Liver (tissue), 8 donors: ENCODE measurements at regions not wholly inside any gene's neighbourhood (a gene's known extent, or its start where the extent isn't known, plus 50 kb on each side); places are given as distances from the start of the nearest gene placed in this dataset.

Source experiments
- DNase-seq: peaks from one replicate; pipeline ENCODE4 v3.0.0-alpha.2; 2017; ENCODE audit warnings: low spot score
- H3K27ac ChIP-seq, 2 donors: one replicate each; pipeline ENCODE4 v1.7.0; 2013; ENCODE audit warnings: inconsistent platforms in 2 of 2, low read length in 2 of 2, control low read depth in 1 of 2, low read depth in 1 of 2, mild to moderate bottlenecking in 1 of 2
- H3K27me3 ChIP-seq, 4 donors: one replicate each; pipeline versions ENCODE4 v1.6.1 to v1.7.0; 2013; ENCODE audit warnings: low read length in 3 of 4, inconsistent platforms in 1 of 4, mild to moderate bottlenecking in 1 of 4, moderate library complexity in 1 of 4; ENCODE audit not compliant: control insufficient read depth in 4 of 4, insufficient read depth in 4 of 4
- H3K36me3 ChIP-seq, 4 donors: one replicate each; pipeline versions ENCODE4 v1.6.1 to v1.7.0; 2013; ENCODE audit warnings: low read length in 3 of 4, mild to moderate bottlenecking in 3 of 4, low read depth in 1 of 4, moderate library complexity in 1 of 4; ENCODE audit not compliant: control insufficient read depth in 4 of 4, insufficient read depth in 3 of 4
- H3K4me1 ChIP-seq, 4 donors: one replicate each; pipeline versions ENCODE4 v1.6.1 to v1.7.0; 2013; ENCODE audit warnings: low read length in 3 of 4, mild to moderate bottlenecking in 3 of 4, moderate library complexity in 1 of 4; ENCODE audit not compliant: control insufficient read depth in 4 of 4, insufficient read depth in 4 of 4
- H3K4me3 ChIP-seq, 3 donors: one replicate each; pipeline versions ENCODE4 v1.6.1 to v1.7.0; 2013; ENCODE audit warnings: low read length in 3 of 3, control low read depth in 1 of 3, low read depth in 1 of 3, mild to moderate bottlenecking in 1 of 3
- H3K9ac ChIP-seq, 2 donors: one replicate each; pipeline ENCODE4 v1.7.0; 2013; ENCODE audit warnings: low read length in 2 of 2, mild to moderate bottlenecking in 2 of 2, moderate library complexity in 2 of 2, control low read depth in 1 of 2, low read depth in 1 of 2
- H3K9me3 ChIP-seq, 4 donors: one replicate each; pipeline versions ENCODE4 v1.6.1 to v1.7.0; 2013; ENCODE audit warnings: low read length in 3 of 4; ENCODE audit not compliant: control insufficient read depth in 4 of 4
- EGR1 ChIP-seq, 2 donors: IDR thresholded peaks; 2 replicates each; pipeline ENCODE4 v1.6.1; 2016 to 2018; ENCODE audit warnings: antibody characterized with exemption in 2 of 2, low read depth in 2 of 2
- FOXA1 ChIP-seq: IDR thresholded peaks from 2 replicates; pipeline ENCODE4 v1.6.1; 2016; ENCODE audit warnings: antibody characterized with exemption
- FOXA2 ChIP-seq: IDR thresholded peaks from 2 replicates; pipeline ENCODE4 v1.6.1; 2016; ENCODE audit warnings: antibody characterized with exemption
- GABPA ChIP-seq, 2 donors: IDR thresholded peaks in 1 of 2; conservative IDR thresholded peaks in 1 of 2; 2 replicates each; pipeline ENCODE4 v1.6.1; 2016; ENCODE audit warnings: antibody characterized with exemption in 2 of 2, mild to moderate bottlenecking in 1 of 2, moderate library complexity in 1 of 2
- HNF4A ChIP-seq, 2 donors: conservative IDR thresholded peaks; 2 replicates each; pipeline ENCODE4 v1.6.1; 2016; ENCODE audit warnings: antibody characterized with exemption in 2 of 2, mild to moderate bottlenecking in 2 of 2
- HNF4G ChIP-seq: IDR thresholded peaks from 2 replicates; pipeline ENCODE4 v1.6.1; 2016; ENCODE audit warnings: antibody characterized with exemption
- JUND ChIP-seq, 2 donors: IDR thresholded peaks; 2 replicates each; pipeline ENCODE4 v1.6.1; 2016; ENCODE audit warnings: antibody characterized with exemption in 2 of 2
- NR2F2 ChIP-seq: IDR thresholded peaks from 2 replicates; pipeline ENCODE4 v1.6.1; 2016; ENCODE audit warnings: antibody characterized with exemption
- RAD21 ChIP-seq, 2 donors: IDR thresholded peaks; 2 replicates each; pipeline ENCODE4 v1.6.1; 2016; ENCODE audit warnings: antibody characterized with exemption in 2 of 2, mild to moderate bottlenecking in 2 of 2
- RXRA ChIP-seq, 2 donors: IDR thresholded peaks; 2 replicates each; pipeline ENCODE4 v1.6.1; 2017 to 2018; ENCODE audit warnings: antibody characterized with exemption in 2 of 2, mild to moderate bottlenecking in 1 of 2
- SP1 ChIP-seq: IDR thresholded peaks from 2 replicates; pipeline ENCODE4 v1.6.1; 2018; ENCODE audit warnings: antibody characterized with exemption, mild to moderate bottlenecking
- TAF1 ChIP-seq: conservative IDR thresholded peaks from 2 replicates; pipeline ENCODE4 v1.6.1; 2016; ENCODE audit warnings: antibody characterized with exemption, mild to moderate bottlenecking
- YY1 ChIP-seq: IDR thresholded peaks from 2 replicates; pipeline ENCODE4 v1.6.1; 2016; ENCODE audit warnings: antibody characterized with exemption, mild to moderate bottlenecking
- WGBS: extraction: QIAGEN DNeasy Blood & Tissue Kit; methylation state at CpG from one replicate; pipeline ENCODE4 v1.1.7; 2013; 5-methylcytosine and 5-hydroxymethylcytosine counted together
- TF ChIP-seq, protein P1 (sequence below): IDR thresholded peaks from 2 replicates; pipeline ENCODE4 v1.6.1; 2016; ENCODE audit warnings: antibody characterized with exemption
- TF ChIP-seq, protein P2 (sequence below): IDR thresholded peaks from 2 replicates; pipeline ENCODE4 v1.6.1; 2016; ENCODE audit warnings: antibody characterized with exemption
- TF ChIP-seq, protein P3 (sequence below): IDR thresholded peaks from 2 replicates; pipeline ENCODE4 v1.6.1; 2016; ENCODE audit warnings: antibody characterized with exemption
- TF ChIP-seq, protein P4 (sequence below): fragments of 150-350 bp; IDR thresholded peaks from 2 replicates; pipeline ENCODE4 v1.5.1; 2017; ENCODE audit warnings: improper control_type of control experiment, low read depth, low read length; ENCODE audit not compliant: missing input control
- TF ChIP-seq, protein P5 (sequence below): IDR thresholded peaks from 2 replicates; pipeline ENCODE4 v1.6.1; 2016; ENCODE audit warnings: antibody characterized with exemption, mild to moderate bottlenecking
- donor health status: healthy.
- donor health status: healthy.
- donor health status: healthy.
- donor health status: healthy.
- donor health status: healthy.

DNA sequence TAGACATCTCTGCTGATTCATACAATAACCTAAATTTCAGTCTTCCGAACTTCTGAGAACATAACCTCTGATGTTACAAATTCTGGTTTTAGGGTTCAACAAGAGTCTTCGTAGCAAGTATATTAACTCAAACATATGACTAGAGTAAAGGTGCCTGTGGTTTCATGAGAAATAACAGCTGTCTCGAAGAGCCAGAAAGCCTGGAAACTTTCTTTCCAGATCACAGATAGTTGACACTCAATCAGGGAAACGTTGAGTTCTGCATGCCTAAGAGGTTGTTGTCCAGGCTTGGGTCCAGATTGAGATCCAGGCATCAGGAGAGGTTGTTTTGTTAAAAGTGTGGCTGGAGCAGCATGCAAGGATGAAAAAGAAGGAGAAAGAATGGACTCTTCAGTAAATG is 790.1 kb upstream of the AMELY start:
- no peak for DNase-seq
- Histone ChIP-seq H3K9me3 (no peaks in the 10 kb centered on the region), H3K9ac (no peak overlapping the region), H3K4me1 (peaks cover 0 to 8% (median 0%) of the 10 kb centered on the region in 4 donors), H3K4me3 (no peak overlapping the region), H3K27me3 (no peaks in the 10 kb centered on the region), H3K36me3 (no peaks in the 10 kb centered on the region), H3K27ac (no peak overlapping the region)
- TF ChIP-seq, protein P1, sequence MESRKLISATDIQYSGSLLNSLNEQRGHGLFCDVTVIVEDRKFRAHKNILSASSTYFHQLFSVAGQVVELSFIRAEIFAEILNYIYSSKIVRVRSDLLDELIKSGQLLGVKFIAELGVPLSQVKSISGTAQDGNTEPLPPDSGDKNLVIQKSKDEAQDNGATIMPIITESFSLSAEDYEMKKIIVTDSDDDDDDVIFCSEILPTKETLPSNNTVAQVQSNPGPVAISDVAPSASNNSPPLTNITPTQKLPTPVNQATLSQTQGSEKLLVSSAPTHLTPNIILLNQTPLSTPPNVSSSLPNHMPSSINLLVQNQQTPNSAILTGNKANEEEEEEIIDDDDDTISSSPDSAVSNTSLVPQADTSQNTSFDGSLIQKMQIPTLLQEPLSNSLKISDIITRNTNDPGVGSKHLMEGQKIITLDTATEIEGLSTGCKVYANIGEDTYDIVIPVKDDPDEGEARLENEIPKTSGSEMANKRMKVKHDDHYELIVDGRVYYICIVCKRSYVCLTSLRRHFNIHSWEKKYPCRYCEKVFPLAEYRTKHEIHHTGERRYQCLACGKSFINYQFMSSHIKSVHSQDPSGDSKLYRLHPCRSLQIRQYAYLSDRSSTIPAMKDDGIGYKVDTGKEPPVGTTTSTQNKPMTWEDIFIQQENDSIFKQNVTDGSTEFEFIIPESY = no peak
- TF ChIP-seq TAF1 (no peak), EGR1 (IDR thresholded peaks at IDR 0.05; ENCODE audit: low read depth in 2 of 2) (no peak), HNF4G (no peak), FOXA1 (no peak), YY1 (no peak)
- TF ChIP-seq, protein P2, sequence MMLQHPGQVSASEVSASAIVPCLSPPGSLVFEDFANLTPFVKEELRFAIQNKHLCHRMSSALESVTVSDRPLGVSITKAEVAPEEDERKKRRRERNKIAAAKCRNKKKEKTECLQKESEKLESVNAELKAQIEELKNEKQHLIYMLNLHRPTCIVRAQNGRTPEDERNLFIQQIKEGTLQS = no peak
- TF ChIP-seq, protein P3, sequence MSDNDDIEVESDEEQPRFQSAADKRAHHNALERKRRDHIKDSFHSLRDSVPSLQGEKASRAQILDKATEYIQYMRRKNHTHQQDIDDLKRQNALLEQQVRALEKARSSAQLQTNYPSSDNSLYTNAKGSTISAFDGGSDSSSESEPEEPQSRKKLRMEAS = no peak
- WGBS = 74% methylated on average over 4 of the region's 4 CpGs

DNA sequence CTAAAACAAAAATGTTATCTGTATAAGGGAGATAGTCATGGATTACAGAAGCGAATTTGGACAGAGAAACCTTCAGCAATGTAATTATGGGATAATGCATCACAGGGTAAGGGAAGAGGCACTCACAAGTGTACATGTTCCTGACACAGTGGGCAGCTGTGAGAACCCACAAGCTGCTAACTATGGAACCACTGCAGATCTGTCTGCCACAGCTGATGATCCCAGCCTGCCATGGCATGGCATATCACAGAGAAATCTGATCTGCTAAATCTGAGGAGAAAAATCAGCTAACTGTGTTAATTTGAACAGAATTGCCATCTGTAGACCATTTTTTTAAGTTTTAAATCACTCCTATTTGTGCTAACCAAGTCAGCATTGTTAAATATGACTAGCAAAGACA is 786.0 kb upstream of the AMELY start:
- no peak overlapping the region for H3K4me3 ChIP-seq
- H3K36me3 ChIP-seq = no peaks in the 10 kb centered on the region
- no peak overlapping the region for H3K27ac ChIP-seq
- WGBS = 87% methylated on average over 1 of the region's 1 CpG
- TF ChIP-seq HNF4G (no peak), YY1 (no peak), EGR1 (IDR thresholded peaks at IDR 0.05; ENCODE audit: low read depth in 2 of 2) (no peak), FOXA2 (no peak), RXRA (IDR thresholded peaks at IDR 0.05) (no peak), NR2F2 (no peak), GABPA (IDR thresholded peaks at IDR 0.05 in 1 of 2, conservative IDR thresholded peaks at IDR 0.05 in 1 of 2) (no peak), HNF4A (conservative IDR thresholded peaks at IDR 0.05) (no peak), JUND (IDR thresholded peaks at IDR 0.05) (no peak), SP1 (no peak), FOXA1 (no peak), RAD21 (IDR thresholded peaks at IDR 0.05) (no peak), TAF1 (no peak)
- TF ChIP-seq, protein P4, sequence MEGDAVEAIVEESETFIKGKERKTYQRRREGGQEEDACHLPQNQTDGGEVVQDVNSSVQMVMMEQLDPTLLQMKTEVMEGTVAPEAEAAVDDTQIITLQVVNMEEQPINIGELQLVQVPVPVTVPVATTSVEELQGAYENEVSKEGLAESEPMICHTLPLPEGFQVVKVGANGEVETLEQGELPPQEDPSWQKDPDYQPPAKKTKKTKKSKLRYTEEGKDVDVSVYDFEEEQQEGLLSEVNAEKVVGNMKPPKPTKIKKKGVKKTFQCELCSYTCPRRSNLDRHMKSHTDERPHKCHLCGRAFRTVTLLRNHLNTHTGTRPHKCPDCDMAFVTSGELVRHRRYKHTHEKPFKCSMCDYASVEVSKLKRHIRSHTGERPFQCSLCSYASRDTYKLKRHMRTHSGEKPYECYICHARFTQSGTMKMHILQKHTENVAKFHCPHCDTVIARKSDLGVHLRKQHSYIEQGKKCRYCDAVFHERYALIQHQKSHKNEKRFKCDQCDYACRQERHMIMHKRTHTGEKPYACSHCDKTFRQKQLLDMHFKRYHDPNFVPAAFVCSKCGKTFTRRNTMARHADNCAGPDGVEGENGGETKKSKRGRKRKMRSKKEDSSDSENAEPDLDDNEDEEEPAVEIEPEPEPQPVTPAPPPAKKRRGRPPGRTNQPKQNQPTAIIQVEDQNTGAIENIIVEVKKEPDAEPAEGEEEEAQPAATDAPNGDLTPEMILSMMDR = no peak
- TF ChIP-seq, protein P1 = no peak
- TF ChIP-seq, protein P2 = no peak
- TF ChIP-seq, protein P5, sequence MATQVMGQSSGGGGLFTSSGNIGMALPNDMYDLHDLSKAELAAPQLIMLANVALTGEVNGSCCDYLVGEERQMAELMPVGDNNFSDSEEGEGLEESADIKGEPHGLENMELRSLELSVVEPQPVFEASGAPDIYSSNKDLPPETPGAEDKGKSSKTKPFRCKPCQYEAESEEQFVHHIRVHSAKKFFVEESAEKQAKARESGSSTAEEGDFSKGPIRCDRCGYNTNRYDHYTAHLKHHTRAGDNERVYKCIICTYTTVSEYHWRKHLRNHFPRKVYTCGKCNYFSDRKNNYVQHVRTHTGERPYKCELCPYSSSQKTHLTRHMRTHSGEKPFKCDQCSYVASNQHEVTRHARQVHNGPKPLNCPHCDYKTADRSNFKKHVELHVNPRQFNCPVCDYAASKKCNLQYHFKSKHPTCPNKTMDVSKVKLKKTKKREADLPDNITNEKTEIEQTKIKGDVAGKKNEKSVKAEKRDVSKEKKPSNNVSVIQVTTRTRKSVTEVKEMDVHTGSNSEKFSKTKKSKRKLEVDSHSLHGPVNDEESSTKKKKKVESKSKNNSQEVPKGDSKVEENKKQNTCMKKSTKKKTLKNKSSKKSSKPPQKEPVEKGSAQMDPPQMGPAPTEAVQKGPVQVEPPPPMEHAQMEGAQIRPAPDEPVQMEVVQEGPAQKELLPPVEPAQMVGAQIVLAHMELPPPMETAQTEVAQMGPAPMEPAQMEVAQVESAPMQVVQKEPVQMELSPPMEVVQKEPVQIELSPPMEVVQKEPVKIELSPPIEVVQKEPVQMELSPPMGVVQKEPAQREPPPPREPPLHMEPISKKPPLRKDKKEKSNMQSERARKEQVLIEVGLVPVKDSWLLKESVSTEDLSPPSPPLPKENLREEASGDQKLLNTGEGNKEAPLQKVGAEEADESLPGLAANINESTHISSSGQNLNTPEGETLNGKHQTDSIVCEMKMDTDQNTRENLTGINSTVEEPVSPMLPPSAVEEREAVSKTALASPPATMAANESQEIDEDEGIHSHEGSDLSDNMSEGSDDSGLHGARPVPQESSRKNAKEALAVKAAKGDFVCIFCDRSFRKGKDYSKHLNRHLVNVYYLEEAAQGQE = no peak
- TF ChIP-seq, protein P3 = no peak
- no peaks in the 10 kb centered on the region for H3K27me3 ChIP-seq
- DNase-seq = no peak
- H3K9ac ChIP-seq = no peak overlapping the region
- peaks cover 0 to 4% (median 0%) of the 10 kb centered on the region in 4 donors for H3K4me1 ChIP-seq
- H3K9me3 ChIP-seq = no peaks in the 10 kb centered on the region
